ENCODE measurements at regions not wholly inside any gene's neighbourhood (a gene's known extent, or its start where the extent isn't known, plus 50 kb on each side); places are given as distances from the start of the nearest gene placed in this dataset.

DNA sequence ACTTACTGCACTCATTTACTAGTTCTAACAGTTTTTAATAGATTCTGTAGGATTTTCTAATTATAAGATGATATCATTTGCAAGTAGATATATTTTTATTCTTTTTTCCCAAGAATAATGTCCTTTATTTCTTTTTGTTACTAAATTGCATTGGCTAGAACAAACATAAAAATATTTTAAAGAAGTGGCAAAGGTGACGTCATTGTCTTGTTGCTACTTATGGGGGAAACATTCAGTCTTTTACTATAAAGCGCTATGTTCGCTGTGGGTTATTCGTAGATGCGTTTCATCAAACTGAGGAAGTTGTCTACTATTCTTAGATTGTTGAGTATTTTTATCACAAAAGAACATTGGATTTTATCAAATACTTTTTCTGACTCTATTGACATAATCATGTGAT lies 765.2 kb upstream of the POU3F3 start:
- TF ChIP-seq, protein P1, sequence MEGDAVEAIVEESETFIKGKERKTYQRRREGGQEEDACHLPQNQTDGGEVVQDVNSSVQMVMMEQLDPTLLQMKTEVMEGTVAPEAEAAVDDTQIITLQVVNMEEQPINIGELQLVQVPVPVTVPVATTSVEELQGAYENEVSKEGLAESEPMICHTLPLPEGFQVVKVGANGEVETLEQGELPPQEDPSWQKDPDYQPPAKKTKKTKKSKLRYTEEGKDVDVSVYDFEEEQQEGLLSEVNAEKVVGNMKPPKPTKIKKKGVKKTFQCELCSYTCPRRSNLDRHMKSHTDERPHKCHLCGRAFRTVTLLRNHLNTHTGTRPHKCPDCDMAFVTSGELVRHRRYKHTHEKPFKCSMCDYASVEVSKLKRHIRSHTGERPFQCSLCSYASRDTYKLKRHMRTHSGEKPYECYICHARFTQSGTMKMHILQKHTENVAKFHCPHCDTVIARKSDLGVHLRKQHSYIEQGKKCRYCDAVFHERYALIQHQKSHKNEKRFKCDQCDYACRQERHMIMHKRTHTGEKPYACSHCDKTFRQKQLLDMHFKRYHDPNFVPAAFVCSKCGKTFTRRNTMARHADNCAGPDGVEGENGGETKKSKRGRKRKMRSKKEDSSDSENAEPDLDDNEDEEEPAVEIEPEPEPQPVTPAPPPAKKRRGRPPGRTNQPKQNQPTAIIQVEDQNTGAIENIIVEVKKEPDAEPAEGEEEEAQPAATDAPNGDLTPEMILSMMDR (IDR thresholded peaks at IDR 0.05): no peak
- TF ChIP-seq POLR2A (IDR thresholded peaks at IDR 0.05): no peak

Data from upper lobe of left lung (tissue), 4 donors.